Stomach (tissue), 4 donors: ENCODE measurements at regions not wholly inside any gene's neighbourhood (a gene's known extent, or its start where the extent isn't known, plus 50 kb on each side); places are given as distances from the start of the nearest gene placed in this dataset.

Source experiments
- EP300 ChIP-seq: sonication (generic); formaldehyde crosslinking; IDR thresholded peaks from one replicate; pipeline ENCODE4 v1.6.1; 2017; ENCODE audit warnings: antibody characterized with exemption
- POLR2A ChIP-seq, 4 donors: fragments of 450-650 bp; IDR thresholded peaks; one replicate each; pipeline ENCODE4 v1.6.1; 2016; ENCODE audit warnings: antibody characterized with exemption in 4 of 4, control low read depth in 2 of 4, mild to moderate bottlenecking in 1 of 4, moderate library complexity in 1 of 4
- POLR2AphosphoS5 ChIP-seq, 3 donors: sonication (generic); formaldehyde crosslinking; IDR thresholded peaks; one replicate each; pipeline ENCODE4 v1.6.1; 2016; ENCODE audit warnings: antibody characterized with exemption in 3 of 3
- TF ChIP-seq, protein P1 (sequence below), 7 experiments: fragments of 450-650 bp in 4 of 7; fragments of 200-600 bp in 3 of 7; sonication (generic) in 3 of 7; IDR thresholded peaks; one replicate each; pipeline ENCODE4 v1.5.1; 2016 to 2019; ENCODE audit warnings: antibody characterized with exemption in 7 of 7, control low read depth in 2 of 7, mild to moderate bottlenecking in 1 of 7

DNA sequence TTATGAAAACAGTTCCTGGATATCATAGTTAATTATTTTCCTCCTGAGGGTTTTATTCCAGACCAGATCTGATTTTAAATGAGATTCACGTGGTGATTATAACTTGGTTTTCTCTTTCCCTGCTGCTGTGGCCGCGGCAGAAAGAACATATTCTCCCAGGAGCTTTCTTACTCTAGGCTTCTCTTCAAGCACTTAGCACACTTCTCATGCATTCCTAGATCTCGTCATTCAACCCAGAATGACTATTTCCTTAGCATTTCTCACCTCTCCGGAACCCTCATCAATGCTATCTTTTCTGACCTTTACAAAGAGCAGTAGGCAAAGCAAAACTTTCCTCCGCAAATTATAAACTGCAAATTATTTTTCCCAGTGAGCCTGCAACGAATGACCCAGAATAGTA lies 122.9 kb downstream of the GPAT3 start:
- TF ChIP-seq POLR2AphosphoS5 (IDR thresholded peaks at IDR 0.05), result no peak
- TF ChIP-seq, protein P1, sequence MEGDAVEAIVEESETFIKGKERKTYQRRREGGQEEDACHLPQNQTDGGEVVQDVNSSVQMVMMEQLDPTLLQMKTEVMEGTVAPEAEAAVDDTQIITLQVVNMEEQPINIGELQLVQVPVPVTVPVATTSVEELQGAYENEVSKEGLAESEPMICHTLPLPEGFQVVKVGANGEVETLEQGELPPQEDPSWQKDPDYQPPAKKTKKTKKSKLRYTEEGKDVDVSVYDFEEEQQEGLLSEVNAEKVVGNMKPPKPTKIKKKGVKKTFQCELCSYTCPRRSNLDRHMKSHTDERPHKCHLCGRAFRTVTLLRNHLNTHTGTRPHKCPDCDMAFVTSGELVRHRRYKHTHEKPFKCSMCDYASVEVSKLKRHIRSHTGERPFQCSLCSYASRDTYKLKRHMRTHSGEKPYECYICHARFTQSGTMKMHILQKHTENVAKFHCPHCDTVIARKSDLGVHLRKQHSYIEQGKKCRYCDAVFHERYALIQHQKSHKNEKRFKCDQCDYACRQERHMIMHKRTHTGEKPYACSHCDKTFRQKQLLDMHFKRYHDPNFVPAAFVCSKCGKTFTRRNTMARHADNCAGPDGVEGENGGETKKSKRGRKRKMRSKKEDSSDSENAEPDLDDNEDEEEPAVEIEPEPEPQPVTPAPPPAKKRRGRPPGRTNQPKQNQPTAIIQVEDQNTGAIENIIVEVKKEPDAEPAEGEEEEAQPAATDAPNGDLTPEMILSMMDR (IDR thresholded peaks at IDR 0.05), result no peak
- no peak for TF ChIP-seq POLR2A (IDR thresholded peaks at IDR 0.05)
- no peak for TF ChIP-seq EP300
